HG03442 (cell line): ENCODE measurements at regions not wholly inside any gene's neighbourhood (a gene's known extent, or its start where the extent isn't known, plus 50 kb on each side); places are given as distances from the start of the nearest gene placed in this dataset.

ENCODE experiments used
- ATAC-seq: cut with Tn5 transposase; IDR thresholded peaks from one replicate; pipeline ENCODE4 v1.9.1; 2021; ENCODE audit warnings: mild to moderate bottlenecking, moderate library complexity; ENCODE audit not compliant: unreplicated experiment

DNA sequence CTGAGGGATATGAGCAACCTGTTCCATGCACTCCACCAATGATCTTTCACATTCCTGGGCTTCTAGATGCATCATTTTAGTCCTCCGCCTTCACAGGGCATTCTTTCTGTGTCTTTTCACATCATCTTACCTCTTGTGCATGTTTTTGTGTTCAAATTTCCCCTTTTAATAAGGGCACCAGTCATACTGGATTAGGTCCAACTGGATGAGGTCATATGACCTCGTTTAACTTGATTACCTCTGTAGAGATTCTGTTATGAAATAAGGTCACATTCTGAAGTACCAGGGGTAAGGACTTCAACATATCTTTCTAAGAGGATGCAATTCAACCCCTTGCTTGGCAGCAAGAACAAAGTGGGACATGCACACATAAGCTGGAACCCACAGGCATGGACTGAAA is 335.3 kb upstream of the TLE4 start:
- no peak for ATAC-seq

DNA sequence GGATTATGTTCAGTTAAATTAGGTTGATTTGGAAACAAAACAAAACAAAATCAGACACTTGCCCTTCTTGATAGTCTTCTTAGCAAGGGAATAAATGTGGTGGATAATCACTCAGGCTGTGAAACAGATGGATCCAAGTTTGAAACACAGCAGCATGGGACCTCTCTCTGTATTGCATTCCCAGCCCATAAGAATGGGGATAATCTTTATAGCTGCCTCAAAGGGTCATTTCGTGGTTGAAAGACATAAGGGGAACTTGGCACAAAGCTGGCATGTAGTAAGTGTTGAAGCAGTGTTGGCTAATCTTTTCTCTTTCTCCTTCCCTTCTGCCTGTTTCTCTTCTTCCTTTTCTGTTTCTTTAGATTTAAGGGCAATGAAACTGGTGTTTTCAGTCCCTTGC is 333.9 kb upstream of the TLE4 start:
- no peak for ATAC-seq

DNA sequence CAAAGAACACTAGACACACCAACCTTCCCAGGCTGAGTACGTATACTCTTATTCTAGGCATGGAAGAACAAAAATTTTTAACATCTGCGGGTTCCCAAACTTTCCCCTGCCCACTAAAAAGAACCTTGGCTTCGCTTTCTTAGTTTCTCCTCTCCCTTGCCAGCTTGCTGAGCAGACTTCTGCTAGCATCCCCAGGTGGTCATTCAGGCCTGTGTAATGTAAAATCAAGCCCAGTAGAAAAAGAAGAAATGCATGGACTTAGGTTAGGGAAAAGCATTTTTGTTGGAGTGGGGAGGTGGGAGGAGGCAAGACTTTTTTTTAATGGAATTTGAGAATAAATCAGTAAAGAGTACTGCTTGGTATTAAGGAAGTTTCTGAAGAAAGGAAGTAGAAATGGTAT is 331.0 kb upstream of the TLE4 start:
- no peak for ATAC-seq

- ATAC-seq: no peak
These were observed 329.3 kb upstream of the TLE4 start for GRCh38 chr9:79242489-79242888.

DNA sequence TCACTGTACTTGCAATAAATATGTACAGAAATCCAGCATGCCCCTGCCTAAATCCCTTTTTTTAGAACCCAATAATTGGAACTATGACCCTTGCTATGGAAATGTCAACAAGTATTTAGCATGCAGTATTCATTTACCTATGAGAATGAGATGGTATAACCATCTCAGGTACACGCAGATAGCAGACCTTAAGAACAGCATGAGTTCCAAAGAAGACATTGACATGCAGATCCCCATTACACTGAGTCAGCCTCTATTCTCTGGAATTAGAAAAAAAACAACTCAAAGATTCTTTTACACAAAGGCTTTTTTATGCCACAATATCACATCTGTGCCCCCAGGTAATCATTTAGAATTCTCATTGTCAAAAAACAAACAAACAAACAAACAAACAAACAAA is 325.6 kb upstream of the TLE4 start:
- ATAC-seq: no peak

DNA sequence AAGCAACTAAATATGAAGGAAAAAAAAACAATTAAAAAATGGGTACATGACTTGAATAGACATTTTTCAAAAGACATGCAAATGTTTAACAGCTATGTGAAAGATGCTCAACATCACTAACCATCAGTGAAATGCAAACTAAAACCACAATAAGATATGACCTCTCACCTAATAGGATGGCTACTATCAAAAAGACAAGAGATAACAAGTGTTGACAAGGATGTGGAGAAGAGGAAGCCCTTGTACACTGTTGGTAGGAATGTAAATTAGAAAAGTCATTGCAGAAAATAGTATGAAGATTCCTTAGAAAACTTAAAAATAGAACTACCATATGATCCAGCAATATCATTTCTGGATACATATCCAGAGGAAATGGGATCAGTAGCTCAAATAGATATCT is 324.7 kb upstream of the TLE4 start:
- ATAC-seq: no peak

GRCh38 chr9:79250806-79251205 is 321.0 kb upstream of the TLE4 start:
- ATAC-seq: no peak

GRCh38 chr9:79254900-79255650 is 316.7 kb upstream of the TLE4 start:
- ATAC-seq: no peak

- no peak for ATAC-seq
These were observed 316.0 kb upstream of the TLE4 start for GRCh38 chr9:79255651-79256260.

- ATAC-seq: no peak
These were observed 315.0 kb upstream of the TLE4 start for GRCh38 chr9:79256691-79257213.

- no peak for ATAC-seq
These were observed 314.5 kb upstream of the TLE4 start for GRCh38 chr9:79257228-79257781.

DNA sequence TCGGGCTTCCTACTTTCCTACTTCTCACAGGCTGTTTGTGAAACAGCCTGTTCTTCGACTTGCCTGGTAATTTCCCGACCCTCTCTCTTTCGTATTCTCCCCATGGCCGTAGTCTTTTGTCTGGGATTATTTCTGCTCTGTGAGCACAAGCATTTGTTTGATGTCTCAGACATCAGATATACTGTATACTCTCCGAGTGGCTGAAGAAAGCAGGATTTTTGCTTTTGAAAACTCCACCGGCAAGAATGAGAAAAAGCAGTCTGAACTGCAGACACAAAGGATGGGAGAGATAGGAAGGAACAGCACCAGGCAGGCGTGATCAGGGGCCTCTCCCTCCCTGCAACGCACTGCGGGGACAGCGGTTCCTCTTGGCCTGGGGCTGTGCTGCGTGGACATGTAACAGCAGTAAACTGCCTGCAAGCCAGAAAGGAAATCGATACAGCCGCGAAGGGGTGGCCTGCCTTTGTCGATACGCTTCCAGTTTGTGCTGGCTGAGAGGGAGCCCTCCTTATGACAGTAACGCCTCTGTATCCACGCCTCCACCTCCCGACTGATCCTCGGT is 313.9 kb upstream of the TLE4 start:
- no peak for ATAC-seq

DNA sequence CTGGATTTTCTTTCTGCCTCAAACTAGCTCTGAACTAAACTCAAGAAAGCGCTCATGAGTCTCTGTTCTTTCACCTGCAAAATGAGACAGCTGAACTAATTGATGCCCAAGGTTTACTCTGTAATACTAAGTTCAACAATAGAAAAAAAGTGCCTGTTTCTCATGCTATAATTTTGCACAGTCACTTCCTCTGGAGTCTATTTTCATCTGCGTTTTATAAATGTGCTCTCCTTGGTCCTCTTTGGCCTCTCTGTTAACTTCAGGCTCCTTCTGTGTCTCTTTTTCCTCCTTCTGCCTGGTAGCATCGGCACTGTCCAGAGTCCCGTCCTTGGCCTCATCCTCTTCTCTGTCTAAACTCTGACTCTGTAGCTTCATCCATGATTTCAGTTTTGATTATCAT is 311.9 kb upstream of the TLE4 start:
- no peak for ATAC-seq

GRCh38 chr9:79263628-79264027 is 308.1 kb upstream of the TLE4 start:
- no peak for ATAC-seq

GRCh38 chr9:79264041-79264440 is 307.7 kb upstream of the TLE4 start:
- ATAC-seq: no peak

DNA sequence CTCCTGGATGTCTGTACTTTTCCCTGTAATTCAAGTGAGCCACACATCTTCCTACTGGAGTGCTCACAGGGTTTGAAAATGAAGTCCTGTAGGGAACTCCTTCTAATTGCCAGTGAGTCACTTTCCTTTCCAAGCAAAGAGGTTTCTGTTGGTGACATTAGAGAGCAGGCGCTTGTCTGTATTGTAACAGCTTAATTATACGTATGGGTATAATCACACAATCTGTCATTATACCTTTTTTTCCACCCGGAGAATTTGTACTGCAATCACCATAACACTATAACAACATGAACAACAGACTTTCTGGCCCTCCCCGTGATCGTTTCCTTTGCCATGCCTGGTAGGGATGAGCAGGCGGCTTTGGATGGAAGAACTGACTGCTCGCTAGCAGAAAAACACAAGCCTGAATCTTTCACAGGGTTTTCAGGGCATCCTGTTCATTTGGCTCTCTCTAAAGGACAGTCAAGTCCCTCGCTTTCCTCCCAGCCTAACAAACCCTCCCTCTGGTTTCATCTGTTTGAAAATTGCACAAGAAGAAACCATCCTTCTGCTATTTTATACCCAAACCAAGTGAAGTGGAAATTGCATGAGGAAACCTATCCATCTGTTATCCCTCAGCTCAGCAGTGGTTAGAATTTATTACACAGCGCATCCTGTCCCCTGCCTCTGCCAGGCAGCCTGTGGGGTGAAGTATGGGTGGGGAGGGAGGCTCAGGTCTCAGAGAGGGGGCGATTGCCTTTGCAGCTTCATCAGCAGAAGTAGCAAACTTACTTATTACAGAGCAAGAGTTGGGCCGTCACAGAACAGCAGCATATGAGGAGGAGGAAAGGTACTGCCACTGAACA is 307.0 kb upstream of the TLE4 start:
- no peak for ATAC-seq

DNA sequence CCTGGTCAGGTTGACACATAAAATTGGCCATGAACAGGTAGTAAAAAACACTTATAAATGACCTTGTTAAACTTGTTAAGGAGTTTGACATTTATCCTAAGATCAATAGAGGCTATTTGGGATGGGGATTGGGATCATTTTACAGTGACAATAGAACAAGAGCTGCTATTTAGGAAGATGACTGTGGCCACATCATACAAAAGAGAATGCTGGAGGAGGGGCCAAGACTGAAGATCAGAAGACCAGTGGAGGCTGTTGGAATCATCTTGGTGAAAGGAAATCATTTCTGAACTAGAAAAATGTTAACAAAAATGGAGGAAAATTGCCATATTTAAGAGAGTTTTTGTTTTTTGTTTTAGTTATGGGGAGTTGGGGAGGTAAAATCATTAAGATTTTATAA is 304.8 kb upstream of the TLE4 start:
- ATAC-seq: no peak

- ATAC-seq: no peak
These were observed 303.0 kb upstream of the TLE4 start for GRCh38 chr9:79268806-79269205.

GRCh38 chr9:79273311-79273710 is 298.5 kb upstream of the TLE4 start:
- ATAC-seq: no peak

DNA sequence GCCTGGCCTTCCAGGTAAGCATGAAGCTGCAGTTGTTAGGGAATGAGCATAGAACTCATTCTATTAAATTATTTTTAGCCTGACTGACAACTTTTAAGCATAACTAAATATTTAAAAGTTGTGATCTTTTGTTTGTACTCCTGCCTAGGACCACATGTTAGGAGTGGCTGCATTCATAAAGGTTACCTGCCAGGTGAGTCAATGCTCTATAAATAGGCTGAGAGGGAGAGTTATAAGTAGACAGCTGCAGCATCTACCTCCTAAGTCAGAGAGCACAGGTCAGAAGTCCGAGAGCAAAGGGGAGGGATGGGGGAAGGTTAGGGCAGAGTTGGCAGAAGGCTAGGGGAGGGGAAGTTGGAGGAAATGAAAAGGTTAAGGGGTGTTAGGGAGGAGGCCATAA is 292.4 kb upstream of the TLE4 start:
- ATAC-seq: no peak

- ATAC-seq: no peak
These were observed 291.1 kb upstream of the TLE4 start for GRCh38 chr9:79280691-79281090.
